ENCODE measurements at regions not wholly inside any gene's neighbourhood (a gene's known extent, or its start where the extent isn't known, plus 50 kb on each side); places are given as distances from the start of the nearest gene placed in this dataset.
A peak's percentile ranks its signal among the peaks of the same experiment; 100 is the strongest.
"Not testable (repeated sequence)": the region's sequence is repeated elsewhere in the genome, so short reads cannot be mapped to it uniquely, and the experiment has no call there.

GRCh38 chr11:66789097-66789890 is 53.9 kb upstream of the RCE1 start:
- DNase-seq = no peak

- peak; percentile 7 for DNase-seq
These were observed 55.1 kb upstream of the RCE1 start for GRCh38 chr11:66787934-66788758.

- no peak for DNase-seq
These were observed 55.6 kb upstream of the SPTBN2 start for GRCh38 chr11:66784575-66784974.

GRCh38 chr11:66782726-66783125 is 53.7 kb upstream of the SPTBN2 start:
- no peak for DNase-seq

- DNase-seq = not testable (repeated sequence)
These were observed 50.6 kb upstream of the SPTBN2 start for GRCh38 chr11:66779651-66780050.

Measured in muscle of arm (tissue), 1 donor.